ENCODE measurements at regions not wholly inside any gene's neighbourhood (a gene's known extent, or its start where the extent isn't known, plus 50 kb on each side); places are given as distances from the start of the nearest gene placed in this dataset.
"Not testable (repeated sequence)": the region's sequence is repeated elsewhere in the genome, so short reads cannot be mapped to it uniquely, and the experiment has no call there.

GRCh38 chr17:56690441-56691291, 97.2 kb downstream of the NOG start:
- no peak for DNase-seq

GRCh38 chr17:56694825-56695224, 101.3 kb downstream of the NOG start:
- DNase-seq, result no peak

GRCh38 chr17:56697190-56697589, 103.7 kb downstream of the NOG start:
- no peak for DNase-seq

GRCh38 chr17:56699186-56699894, 105.8 kb downstream of the NOG start:
- DNase-seq, result no peak

- no peak for DNase-seq
Measured at GRCh38 chr17:56700919-56701420, 107.5 kb downstream of the NOG start.

- no peak for DNase-seq
Measured at GRCh38 chr17:56707312-56708219, 114.1 kb downstream of the NOG start.

- DNase-seq, result no peak
Measured at GRCh38 chr17:56708220-56708558, 114.7 kb downstream of the NOG start.

GRCh38 chr17:56708670-56709410, 115.3 kb downstream of the NOG start:
- DNase-seq, result no peak

GRCh38 chr17:56710986-56711385, 117.5 kb downstream of the NOG start:
- no peak for DNase-seq

GRCh38 chr17:56715613-56716357, 117.9 kb downstream of the C17orf67 start:
- DNase-seq, result peak; percentile 49

- no peak for DNase-seq
Measured at GRCh38 chr17:56717471-56717870, 116.2 kb downstream of the C17orf67 start.

- DNase-seq, result no peak
Measured at GRCh38 chr17:56718515-56718914, 115.2 kb downstream of the C17orf67 start.

GRCh38 chr17:56723421-56723820, 110.3 kb downstream of the C17orf67 start:
- DNase-seq, result no peak

GRCh38 chr17:56724664-56725063, 109.1 kb downstream of the C17orf67 start:
- no peak for DNase-seq

- DNase-seq, result no peak
Measured at GRCh38 chr17:56725144-56725543, 108.6 kb downstream of the C17orf67 start.

GRCh38 chr17:56727876-56728617, 105.7 kb downstream of the C17orf67 start:
- DNase-seq, result no peak

GRCh38 chr17:56731096-56731495, 102.6 kb downstream of the C17orf67 start:
- DNase-seq, result not testable (repeated sequence)

GRCh38 chr17:56733833-56734232, 99.9 kb downstream of the C17orf67 start:
- DNase-seq, result no peak

GRCh38 chr17:56735842-56736241, 97.9 kb downstream of the C17orf67 start:
- no peak for DNase-seq

GRCh38 chr17:56737421-56738161, 96.1 kb downstream of the C17orf67 start:
- no peak for DNase-seq

Data from NCI-H187 treated with DMSO at 0.1 percent for 48 hours (cell line).